Left kidney (tissue), 1 donor: ENCODE measurements at regions not wholly inside any gene's neighbourhood (a gene's known extent, or its start where the extent isn't known, plus 50 kb on each side); places are given as distances from the start of the nearest gene placed in this dataset.

ENCODE experiments used
- DNase-seq: peaks from one replicate; pipeline ENCODE4 v3.0.0-alpha.2; 2013

GRCh38 chr1:82044111-82044510, 243.4 kb downstream of the ADGRL2 start:
- no peak for DNase-seq

GRCh38 chr1:82042306-82043060, 241.7 kb downstream of the ADGRL2 start:
- no peak for DNase-seq
